ENCODE measurements at regions not wholly inside any gene's neighbourhood (a gene's known extent, or its start where the extent isn't known, plus 50 kb on each side); places are given as distances from the start of the nearest gene placed in this dataset.

GRCh38 chr12:115362339-115362976 lies 678.5 kb upstream of the TBX3 start:
- no peak overlapping the region for H3K4me3 Mint-ChIP-seq
- DNase-seq (no peak), ATAC-seq (no peak)
- POLR2A ChIA-PET = no interaction called here
- no peak overlapping the region for H3K27ac Mint-ChIP-seq
- H3K27me3 Mint-ChIP-seq = peaks cover 0 to 15% (median 0%) of the 10 kb centered on the region in 5 donors
- no peaks in the 10 kb centered on the region for H3K36me3 Mint-ChIP-seq
- no peaks in the 10 kb centered on the region for H3K4me1 Mint-ChIP-seq
- H3K9me3 Mint-ChIP-seq = peaks cover 0 to 13% (median 9%) of the 10 kb centered on the region in 9 donors

- DNase-seq (no peak), ATAC-seq (no peak)
- Mint-ChIP-seq H3K4me1 (peaks cover 0 to 3% (median 0%) of the 10 kb centered on the region in 4 donors), H3K9me3 (peaks cover 0 to 6% (median 0%) of the 10 kb centered on the region in 9 donors), H3K36me3 (no peaks in the 10 kb centered on the region), H3K27me3 (peaks cover 0 to 5% (median 0%) of the 10 kb centered on the region in 5 donors), H3K27ac (no peak overlapping the region), H3K4me3 (no peak overlapping the region)
- POLR2A ChIA-PET = no interaction called here
Observed at GRCh38 chr12:115357681-115358080, 673.7 kb upstream of the TBX3 start.

DNA sequence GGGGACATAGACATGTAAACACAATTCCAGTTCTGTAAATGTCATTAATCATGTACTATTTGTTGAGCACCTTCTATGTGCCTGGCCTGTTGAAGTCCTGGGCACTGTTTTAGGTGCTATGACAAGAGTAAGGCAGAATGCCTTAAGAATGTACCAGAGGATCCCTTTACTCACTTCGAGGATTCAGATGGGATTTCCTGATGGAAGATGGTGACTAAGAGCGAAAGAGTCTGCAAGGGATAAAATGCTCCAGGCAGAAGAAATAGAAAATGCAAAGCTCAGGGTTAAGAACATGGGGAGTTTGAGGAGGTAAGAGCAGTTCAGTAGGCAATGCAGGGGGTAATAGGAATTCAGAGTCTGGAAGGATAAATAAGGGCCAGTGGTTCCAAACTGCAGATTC lies 671.3 kb upstream of the TBX3 start:
- POLR2A ChIA-PET = no interaction called here
- no peak for DNase-seq
- Mint-ChIP-seq H3K4me3 (no peak overlapping the region), H3K9me3 (peaks cover 0 to 9% (median 0%) of the 10 kb centered on the region in 9 donors), H3K27me3 (peaks cover 0 to 2% (median 0%) of the 10 kb centered on the region in 5 donors), H3K4me1 (peaks cover 0 to 3% (median 0%) of the 10 kb centered on the region in 4 donors), H3K27ac (no peak overlapping the region), H3K36me3 (no peaks in the 10 kb centered on the region)
- ATAC-seq = no peak

DNA sequence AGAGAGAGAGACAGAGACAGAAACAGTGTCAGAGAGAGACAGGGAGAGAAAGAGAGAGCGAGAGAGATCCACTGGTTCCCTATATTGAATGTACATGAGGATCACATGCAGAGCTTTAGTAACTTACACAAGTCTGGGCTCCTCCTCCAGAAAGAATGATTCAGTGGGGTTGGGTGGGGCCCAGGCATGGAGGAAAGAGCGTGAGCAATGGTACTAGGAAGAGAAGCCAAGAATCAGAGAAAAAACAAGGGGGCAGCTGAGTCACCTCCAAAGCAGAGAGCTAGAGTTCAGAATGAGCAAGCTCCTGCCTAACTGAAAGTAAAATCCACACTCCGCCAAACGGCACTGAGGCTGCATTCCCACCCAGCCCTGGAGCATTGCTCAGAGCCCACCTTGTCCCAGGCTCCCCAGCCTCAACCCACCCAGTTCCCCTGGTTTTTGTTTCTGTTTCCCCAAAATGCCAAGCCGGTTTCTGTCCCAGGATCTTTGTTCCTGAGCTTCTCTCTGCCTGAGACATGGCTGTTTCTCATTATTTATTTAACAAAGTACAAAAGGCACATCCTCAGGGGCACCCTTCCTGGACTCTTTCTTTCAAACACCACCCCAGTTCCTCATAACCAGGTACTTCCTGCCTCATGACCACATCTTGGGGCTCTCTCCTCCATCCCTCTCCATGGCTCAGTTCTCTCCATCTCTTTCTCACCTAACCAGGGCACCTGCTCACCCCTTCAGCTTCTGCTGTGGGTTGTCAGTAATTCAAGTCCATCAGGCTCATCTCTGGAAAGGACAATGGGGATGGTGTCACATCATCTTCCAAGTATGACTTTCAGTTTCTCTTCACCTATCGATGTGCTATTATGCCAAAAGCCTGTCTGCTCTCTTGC lies 670.3 kb upstream of the TBX3 start:
- DNase-seq = no peak
- peaks cover 0 to 9% (median 0%) of the 10 kb centered on the region in 9 donors for H3K9me3 Mint-ChIP-seq
- H3K27me3 Mint-ChIP-seq = peaks cover 0 to 2% (median under 1%) of the 10 kb centered on the region in 5 donors
- H3K4me1 Mint-ChIP-seq = peaks cover 0 to 3% (median 0%) of the 10 kb centered on the region in 4 donors
- no peaks in the 10 kb centered on the region for H3K36me3 Mint-ChIP-seq
- H3K27ac Mint-ChIP-seq = peak overlapping the region in 2 of 10 donors; percentile 32 to 59
- no peak for ATAC-seq
- POLR2A ChIA-PET = no interaction called here
- peak overlapping the region in 2 of 10 donors; percentile 4 to 24 for H3K4me3 Mint-ChIP-seq

DNA sequence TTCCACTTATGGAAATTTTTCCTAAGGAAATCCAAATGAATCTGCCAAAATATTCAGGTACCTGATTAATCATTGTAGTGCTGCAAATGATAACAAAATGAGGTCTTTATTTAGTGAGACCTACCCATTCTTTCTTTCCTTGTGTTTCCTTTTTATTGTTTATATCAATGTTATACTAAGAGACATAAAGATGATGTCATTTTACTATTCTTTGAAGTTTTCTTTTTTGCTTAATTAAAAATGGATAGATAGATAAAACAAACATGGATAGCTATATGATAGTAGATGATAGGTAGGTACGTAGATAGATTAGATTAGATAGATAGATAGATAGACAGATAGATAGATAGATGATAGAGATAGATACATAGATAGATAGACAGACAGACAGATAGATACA lies 669.5 kb upstream of the TBX3 start:
- Mint-ChIP-seq H3K27me3 (peaks cover 0 to 3% (median 2%) of the 10 kb centered on the region in 5 donors), H3K4me3 (no peak overlapping the region), H3K9me3 (peaks cover 0 to 9% (median 0%) of the 10 kb centered on the region in 9 donors), H3K27ac (no peak overlapping the region), H3K4me1 (peaks cover 0 to 3% (median 0%) of the 10 kb centered on the region in 4 donors), H3K36me3 (no peaks in the 10 kb centered on the region)
- POLR2A ChIA-PET = no interaction called here
- DNase-seq = no peak
- ATAC-seq = no peak

GRCh38 chr12:115351514-115352077 lies 667.6 kb upstream of the TBX3 start:
- DNase-seq (no peak), ATAC-seq (no peak)
- no peak overlapping the region for H3K4me3 Mint-ChIP-seq
- no peaks in the 10 kb centered on the region for H3K36me3 Mint-ChIP-seq
- H3K27ac Mint-ChIP-seq = no peak overlapping the region
- peaks cover 0 to 3% (median 0%) of the 10 kb centered on the region in 4 donors for H3K4me1 Mint-ChIP-seq
- H3K9me3 Mint-ChIP-seq = peaks cover 0 to 10% (median 0%) of the 10 kb centered on the region in 9 donors
- peaks cover 0 to 16% (median 2%) of the 10 kb centered on the region in 5 donors for H3K27me3 Mint-ChIP-seq
- POLR2A ChIA-PET = no interaction called here

- H3K4me3 Mint-ChIP-seq = no peak overlapping the region
- no peaks in the 10 kb centered on the region for H3K36me3 Mint-ChIP-seq
Observed at GRCh38 chr12:115349711-115350110, 665.7 kb upstream of the TBX3 start.

DNA sequence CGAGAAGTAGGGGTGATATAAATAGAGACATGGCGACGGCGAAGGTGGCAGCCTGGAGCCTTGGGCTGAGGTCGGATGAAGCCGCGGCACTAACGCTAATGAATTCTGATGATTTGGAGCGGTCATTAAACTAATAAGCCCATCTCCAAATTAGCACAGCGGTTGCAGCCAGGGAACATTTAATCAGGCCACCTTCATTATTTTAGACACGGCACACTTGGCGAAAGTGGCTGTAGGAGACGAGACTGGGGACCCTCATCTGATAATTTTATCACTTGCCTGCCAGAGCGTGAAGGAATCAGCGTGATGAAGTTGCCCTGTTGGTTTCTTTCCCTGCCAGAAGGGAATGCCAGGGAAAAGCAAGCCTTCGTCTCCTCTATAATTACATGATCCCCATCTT lies 664.3 kb upstream of the TBX3 start:
- Mint-ChIP-seq H3K27ac (no peak overlapping the region), H3K9me3 (peaks cover 0 to 10% (median 4%) of the 10 kb centered on the region in 9 donors), H3K4me3 (no peak overlapping the region), H3K27me3 (peaks cover 0 to 16% (median 3%) of the 10 kb centered on the region in 5 donors), H3K36me3 (peaks cover 0 to under 1% (median 0%) of the 10 kb centered on the region in 3 donors), H3K4me1 (no peaks in the 10 kb centered on the region)
- no peak for ATAC-seq
- POLR2A ChIA-PET = no interaction called here
- DNase-seq = no peak

More at GRCh38 chr12:115349711-115350110, 665.7 kb upstream of the TBX3 start:
- ATAC-seq = no peak
- Mint-ChIP-seq H3K4me1 (peaks cover 0 to 2% (median 0%) of the 10 kb centered on the region in 4 donors), H3K27ac (no peak overlapping the region), H3K9me3 (peaks cover 0 to 9% (median 0%) of the 10 kb centered on the region in 9 donors), H3K27me3 (peaks cover 0 to 16% (median 2%) of the 10 kb centered on the region in 5 donors)
- POLR2A ChIA-PET = no interaction called here
- DNase-seq = no peak

DNA sequence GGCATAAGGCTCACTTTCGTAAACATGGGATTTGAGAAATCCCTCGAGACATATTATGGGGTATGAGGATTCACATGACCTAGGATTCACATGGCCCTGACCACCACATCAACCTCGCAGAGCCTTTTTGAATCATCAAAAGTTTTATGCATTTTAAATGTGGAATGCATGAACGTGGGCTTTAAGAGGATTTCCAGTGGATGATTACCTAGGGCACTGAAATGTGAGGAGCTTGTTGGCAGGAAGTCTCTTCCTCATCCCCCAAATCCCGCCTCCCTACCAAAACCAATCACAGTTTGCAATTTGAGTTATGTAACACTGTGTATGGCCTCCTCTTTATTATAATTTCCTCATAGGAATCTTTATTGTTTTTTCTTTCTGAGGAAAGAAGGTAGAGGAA lies 659.6 kb upstream of the TBX3 start:
- no peaks in the 10 kb centered on the region for H3K4me1 Mint-ChIP-seq
- no peak overlapping the region for H3K27ac Mint-ChIP-seq
- H3K4me3 Mint-ChIP-seq = no peak overlapping the region
- no peak for ATAC-seq
- peaks cover 0 to 30% (median 10%) of the 10 kb centered on the region in 9 donors for H3K9me3 Mint-ChIP-seq
- DNase-seq = no peak
- POLR2A ChIA-PET = no interaction called here
- H3K36me3 Mint-ChIP-seq = peaks cover 0 to 9% (median 0%) of the 10 kb centered on the region in 3 donors
- H3K27me3 Mint-ChIP-seq = peaks cover 0 to 15% (median 0%) of the 10 kb centered on the region in 5 donors

- no peak for DNase-seq
- Mint-ChIP-seq H3K4me3 (no peak overlapping the region), H3K27ac (no peak overlapping the region), H3K27me3 (peaks cover 0 to 9% (median 0%) of the 10 kb centered on the region in 5 donors), H3K36me3 (peaks cover 0 to 9% (median 0%) of the 10 kb centered on the region in 3 donors), H3K9me3 (peaks cover 0 to 30% (median 10%) of the 10 kb centered on the region in 9 donors), H3K4me1 (no peaks in the 10 kb centered on the region)
- no peak for ATAC-seq
- POLR2A ChIA-PET = no interaction called here
Observed at GRCh38 chr12:115343008-115343407, 659.0 kb upstream of the TBX3 start.

DNA sequence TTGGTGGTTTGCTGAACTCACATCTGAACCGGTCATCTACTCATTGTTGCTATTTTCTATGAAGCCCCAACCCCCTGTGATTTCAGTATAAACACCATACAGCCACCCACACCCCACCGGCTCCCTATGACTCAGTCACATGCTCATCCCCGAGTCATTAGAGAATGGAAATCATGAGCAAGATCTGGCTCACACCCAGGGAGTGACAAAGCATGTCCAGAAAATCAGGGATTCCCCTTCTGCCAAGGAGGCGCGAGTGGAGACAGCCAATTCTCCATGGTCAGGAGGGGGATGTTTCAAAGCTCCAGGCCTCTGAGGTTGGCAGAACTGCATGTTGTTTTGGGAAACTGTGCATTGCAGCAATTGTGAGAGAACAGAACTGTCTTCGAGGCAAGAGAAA lies 657.5 kb upstream of the TBX3 start:
- H3K4me3 Mint-ChIP-seq = no peak overlapping the region

DNA sequence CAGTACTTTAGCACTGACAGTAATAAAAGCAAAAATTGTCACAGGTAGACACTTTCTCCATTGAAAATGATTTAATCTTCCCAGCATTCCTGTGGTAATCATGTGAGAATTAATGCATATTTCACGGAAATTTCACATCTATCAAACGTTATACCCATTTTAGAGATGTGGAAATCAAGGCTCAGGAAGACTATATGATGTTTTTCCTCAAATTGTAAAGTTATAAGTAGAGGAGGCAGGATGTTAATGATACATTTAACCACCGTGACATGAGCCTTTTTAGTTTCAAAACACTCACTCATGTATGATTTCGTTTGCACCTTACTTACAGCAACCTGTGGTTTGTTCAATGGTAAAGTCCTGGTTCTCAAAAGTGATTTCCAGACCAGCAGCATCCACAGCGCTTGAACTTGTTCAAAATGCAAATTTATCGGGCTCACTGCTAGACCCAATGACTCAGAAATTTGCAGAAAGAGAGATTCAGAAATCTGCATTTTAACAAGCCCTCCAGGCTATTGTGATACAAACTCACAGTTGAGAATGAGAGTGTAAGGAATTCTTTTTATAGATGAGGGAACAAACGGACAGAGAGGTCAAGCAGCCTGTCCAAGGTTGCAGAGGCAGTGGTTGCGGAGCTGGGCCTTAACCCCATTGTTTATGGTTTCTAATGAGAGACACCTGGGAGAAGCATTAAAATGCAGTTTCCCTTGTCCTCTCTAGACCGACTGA lies 654.8 kb upstream of the TBX3 start:
- Mint-ChIP-seq H3K4me3 (no peak overlapping the region), H3K4me1 (no peaks in the 10 kb centered on the region), H3K36me3 (peaks cover 0 to 9% (median 0%) of the 10 kb centered on the region in 3 donors), H3K27me3 (peaks cover 0 to 22% (median 9%) of the 10 kb centered on the region in 5 donors), H3K27ac (no peak overlapping the region), H3K9me3 (peaks cover 0 to 25% (median 10%) of the 10 kb centered on the region in 9 donors)
- DNase-seq = no peak
- no peak for ATAC-seq
- POLR2A ChIA-PET = no interaction called here

More for the DNA sequence above, 657.5 kb upstream of the TBX3 start:
- H3K4me1 Mint-ChIP-seq = no peaks in the 10 kb centered on the region
- POLR2A ChIA-PET = no interaction called here
- no peak for ATAC-seq
- H3K9me3 Mint-ChIP-seq = peaks cover 0 to 30% (median 10%) of the 10 kb centered on the region in 9 donors
- no peak overlapping the region for H3K27ac Mint-ChIP-seq
- DNase-seq = no peak
- H3K36me3 Mint-ChIP-seq = peaks cover 0 to 9% (median 0%) of the 10 kb centered on the region in 3 donors
- peaks cover 0 to 1% (median 0%) of the 10 kb centered on the region in 5 donors for H3K27me3 Mint-ChIP-seq
